ENCODE measurements at regions not wholly inside any gene's neighbourhood (a gene's known extent, or its start where the extent isn't known, plus 50 kb on each side); places are given as distances from the start of the nearest gene placed in this dataset.

DNA sequence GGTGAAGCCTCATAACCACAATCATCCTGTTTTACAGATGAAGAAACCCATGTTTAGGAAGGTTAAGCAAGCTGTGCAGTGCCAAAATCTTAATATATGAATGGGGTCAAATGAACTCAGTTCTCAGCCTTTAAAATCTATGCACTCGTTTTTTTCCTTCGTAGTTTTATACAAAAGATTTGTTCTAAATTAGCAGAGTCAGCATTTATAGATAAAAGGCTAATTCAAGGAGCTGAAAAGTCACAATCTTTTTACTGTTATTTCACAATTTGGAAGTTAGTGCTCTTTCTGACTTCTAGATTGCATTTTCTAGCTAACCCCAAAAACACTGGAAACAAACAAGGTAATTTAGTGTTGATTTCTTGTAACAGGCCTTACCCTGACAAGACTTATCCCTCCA lies 766.9 kb upstream of the ADGRL4 start:
- Mint-ChIP-seq H3K36me3 (ENCODE audit: unreplicated experiment) (no peaks in the 10 kb centered on the region), H3K4me3 (ENCODE audit: unreplicated experiment) (no peak overlapping the region), H3K27ac (ENCODE audit: unreplicated experiment) (no peak overlapping the region), H3K4me1 (ENCODE audit: unreplicated experiment) (no peaks in the 10 kb centered on the region), H3K9me3 (ENCODE audit: unreplicated experiment) (no peaks in the 10 kb centered on the region), H3K27me3 (ENCODE audit: unreplicated experiment) (no peaks in the 10 kb centered on the region)
- TF ChIP-seq, protein P1, sequence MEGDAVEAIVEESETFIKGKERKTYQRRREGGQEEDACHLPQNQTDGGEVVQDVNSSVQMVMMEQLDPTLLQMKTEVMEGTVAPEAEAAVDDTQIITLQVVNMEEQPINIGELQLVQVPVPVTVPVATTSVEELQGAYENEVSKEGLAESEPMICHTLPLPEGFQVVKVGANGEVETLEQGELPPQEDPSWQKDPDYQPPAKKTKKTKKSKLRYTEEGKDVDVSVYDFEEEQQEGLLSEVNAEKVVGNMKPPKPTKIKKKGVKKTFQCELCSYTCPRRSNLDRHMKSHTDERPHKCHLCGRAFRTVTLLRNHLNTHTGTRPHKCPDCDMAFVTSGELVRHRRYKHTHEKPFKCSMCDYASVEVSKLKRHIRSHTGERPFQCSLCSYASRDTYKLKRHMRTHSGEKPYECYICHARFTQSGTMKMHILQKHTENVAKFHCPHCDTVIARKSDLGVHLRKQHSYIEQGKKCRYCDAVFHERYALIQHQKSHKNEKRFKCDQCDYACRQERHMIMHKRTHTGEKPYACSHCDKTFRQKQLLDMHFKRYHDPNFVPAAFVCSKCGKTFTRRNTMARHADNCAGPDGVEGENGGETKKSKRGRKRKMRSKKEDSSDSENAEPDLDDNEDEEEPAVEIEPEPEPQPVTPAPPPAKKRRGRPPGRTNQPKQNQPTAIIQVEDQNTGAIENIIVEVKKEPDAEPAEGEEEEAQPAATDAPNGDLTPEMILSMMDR (IDR thresholded peaks at IDR 0.05): no peak
- no peak for DNase-seq (ENCODE audit: extremely low spot score, unreplicated experiment)

DNA sequence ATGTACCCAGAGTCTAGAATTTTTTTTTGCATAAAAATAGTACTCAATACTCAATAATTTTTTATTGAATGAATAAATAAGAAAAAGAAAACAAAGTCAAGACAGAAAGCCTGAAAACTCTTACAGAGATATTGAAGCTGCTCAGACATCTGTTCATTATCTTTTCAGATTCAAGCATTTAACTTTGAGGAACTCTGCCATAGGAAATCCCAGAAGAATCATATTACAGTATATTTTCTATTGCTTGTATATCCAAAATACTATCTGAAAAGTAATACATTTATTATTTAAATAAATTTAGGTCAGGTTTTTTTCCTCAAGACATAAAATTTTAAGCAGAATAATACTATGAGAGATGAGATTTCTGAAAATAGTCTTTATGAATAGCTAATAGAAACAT lies 755.9 kb upstream of the ADGRL4 start:
- peaks cover 5% of the 10 kb centered on the region for H3K9me3 Mint-ChIP-seq (ENCODE audit: unreplicated experiment)
- no peak for DNase-seq (ENCODE audit: extremely low spot score, unreplicated experiment)
- H3K27me3 Mint-ChIP-seq (ENCODE audit: unreplicated experiment): no peaks in the 10 kb centered on the region
- no peak overlapping the region for H3K4me3 Mint-ChIP-seq (ENCODE audit: unreplicated experiment)
- H3K36me3 Mint-ChIP-seq (ENCODE audit: unreplicated experiment): no peaks in the 10 kb centered on the region
- H3K4me1 Mint-ChIP-seq (ENCODE audit: unreplicated experiment): no peaks in the 10 kb centered on the region
- TF ChIP-seq, protein P1 (IDR thresholded peaks at IDR 0.05): no peak
- no peak overlapping the region for H3K27ac Mint-ChIP-seq (ENCODE audit: unreplicated experiment)

DNA sequence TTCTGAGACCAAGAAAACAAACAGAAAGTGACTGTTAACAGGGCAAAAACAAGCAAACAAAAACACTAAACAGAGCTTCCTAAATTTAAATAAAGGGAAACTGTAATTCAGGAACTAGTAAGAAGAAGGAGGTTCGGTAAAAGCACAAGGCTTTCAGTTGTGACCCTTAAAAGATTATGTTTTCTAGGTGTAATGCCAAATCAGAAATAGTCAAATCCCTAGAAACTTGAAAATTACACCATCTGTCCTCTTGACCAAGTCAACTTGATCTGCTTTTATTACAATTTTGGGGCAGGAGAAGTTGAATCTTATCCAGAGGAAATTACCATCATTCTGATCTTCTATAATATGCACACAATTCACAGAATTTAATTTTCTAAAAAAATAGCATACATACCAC lies 754.0 kb upstream of the ADGRL4 start:
- Mint-ChIP-seq H3K4me1 (ENCODE audit: unreplicated experiment) (no peaks in the 10 kb centered on the region), H3K27ac (ENCODE audit: unreplicated experiment) (no peak overlapping the region), H3K27me3 (ENCODE audit: unreplicated experiment) (no peaks in the 10 kb centered on the region), H3K4me3 (ENCODE audit: unreplicated experiment) (no peak overlapping the region), H3K9me3 (ENCODE audit: unreplicated experiment) (peaks cover 5% of the 10 kb centered on the region), H3K36me3 (ENCODE audit: unreplicated experiment) (no peaks in the 10 kb centered on the region)
- TF ChIP-seq, protein P1 (IDR thresholded peaks at IDR 0.05): no peak
- DNase-seq (ENCODE audit: extremely low spot score, unreplicated experiment): no peak

DNA sequence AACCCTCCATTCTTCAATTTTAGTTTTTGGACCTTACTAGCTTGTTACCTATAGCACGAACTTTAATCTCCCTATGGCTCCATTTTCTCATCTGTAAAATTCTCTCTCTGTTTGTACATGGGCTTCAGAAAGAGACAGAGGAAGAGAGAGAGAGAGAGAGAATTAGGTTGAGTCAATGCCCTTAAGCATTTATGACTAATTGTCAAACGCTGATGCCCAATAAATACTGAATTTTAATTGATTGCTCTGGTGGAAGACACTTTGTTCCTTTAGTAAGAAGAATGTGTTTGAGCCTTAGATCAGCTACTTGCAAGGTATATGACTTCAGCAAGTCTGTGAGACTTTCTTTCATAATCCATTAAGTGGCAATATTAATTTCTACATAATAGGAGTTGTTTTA lies 743.1 kb upstream of the ADGRL4 start:
- DNase-seq (ENCODE audit: extremely low spot score, unreplicated experiment): no peak
- H3K9me3 Mint-ChIP-seq (ENCODE audit: unreplicated experiment): peaks cover 5% of the 10 kb centered on the region

DNA sequence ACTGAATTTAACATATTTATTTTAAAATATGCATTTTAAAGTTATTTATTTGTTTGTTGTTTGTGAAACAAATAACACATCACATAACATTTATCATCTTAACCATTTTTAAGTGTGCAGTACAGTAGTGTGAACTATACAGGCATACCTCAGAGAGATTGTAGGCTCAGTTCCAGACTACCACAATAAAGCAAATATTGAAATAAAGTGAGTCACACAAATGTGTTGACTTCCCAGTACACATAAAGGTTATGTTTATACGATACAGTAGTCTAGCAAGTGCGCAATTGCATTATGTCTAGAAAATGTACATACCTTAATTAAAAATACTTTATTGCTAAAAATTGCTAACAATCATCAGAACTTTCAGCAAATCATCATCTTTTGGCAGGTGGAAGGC lies 739.4 kb upstream of the ADGRL4 start:
- TF ChIP-seq, protein P1 (IDR thresholded peaks at IDR 0.05): no peak
- H3K27ac Mint-ChIP-seq (ENCODE audit: unreplicated experiment): no peak overlapping the region
- peaks cover 5% of the 10 kb centered on the region for H3K9me3 Mint-ChIP-seq (ENCODE audit: unreplicated experiment)
- DNase-seq (ENCODE audit: extremely low spot score, unreplicated experiment): no peak
- no peak overlapping the region for H3K4me3 Mint-ChIP-seq (ENCODE audit: unreplicated experiment)
- no peaks in the 10 kb centered on the region for H3K27me3 Mint-ChIP-seq (ENCODE audit: unreplicated experiment)
- H3K36me3 Mint-ChIP-seq (ENCODE audit: unreplicated experiment): no peaks in the 10 kb centered on the region
- no peaks in the 10 kb centered on the region for H3K4me1 Mint-ChIP-seq (ENCODE audit: unreplicated experiment)

More for the DNA sequence above, 743.1 kb upstream of the ADGRL4 start:
- H3K4me1 Mint-ChIP-seq (ENCODE audit: unreplicated experiment): no peaks in the 10 kb centered on the region
- H3K36me3 Mint-ChIP-seq (ENCODE audit: unreplicated experiment): no peaks in the 10 kb centered on the region
- H3K4me3 Mint-ChIP-seq (ENCODE audit: unreplicated experiment): no peak overlapping the region
- no peak overlapping the region for H3K27ac Mint-ChIP-seq (ENCODE audit: unreplicated experiment)
- no peaks in the 10 kb centered on the region for H3K27me3 Mint-ChIP-seq (ENCODE audit: unreplicated experiment)
- TF ChIP-seq, protein P1 (IDR thresholded peaks at IDR 0.05): no peak
